AG08395 (cell line): ENCODE measurements at regions not wholly inside any gene's neighbourhood (a gene's known extent, or its start where the extent isn't known, plus 50 kb on each side); places are given as distances from the start of the nearest gene placed in this dataset.

ENCODE experiments used
- DNase-seq: peaks from one replicate; pipeline ENCODE4 v3.0.0; 2012; ENCODE audit warnings: mixed read lengths, low spot score

DNA sequence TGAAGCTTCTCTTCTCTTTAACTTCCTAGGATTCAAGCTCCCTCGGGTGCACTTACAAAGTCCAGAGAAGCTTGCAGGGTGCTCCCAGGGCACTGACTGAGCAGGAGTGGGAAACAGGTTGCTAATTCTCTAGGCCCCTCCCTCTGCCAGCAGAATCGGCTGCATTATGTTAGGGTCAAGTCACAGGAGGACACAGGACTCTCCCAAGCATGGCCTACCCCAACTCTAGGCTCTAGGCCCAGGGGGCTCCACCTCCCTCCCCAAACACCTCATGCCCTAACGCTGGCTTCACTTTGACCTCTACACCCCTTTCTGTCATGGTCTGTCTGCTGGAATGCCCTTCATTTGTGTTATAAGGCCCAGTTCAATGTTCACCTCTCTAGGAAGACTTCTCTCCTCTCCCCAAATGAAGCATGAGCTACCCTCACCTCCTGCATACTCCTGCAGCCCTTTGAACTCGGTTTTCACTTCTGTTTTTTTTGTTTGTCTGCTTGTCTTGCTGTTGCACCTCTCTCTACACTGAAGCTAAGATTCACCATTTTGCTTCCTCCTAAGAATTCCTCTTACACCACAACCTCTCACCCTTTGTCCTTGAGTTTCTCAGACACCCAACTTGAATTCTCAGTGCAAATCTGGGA is 521.8 kb upstream of the ID2 start:
- no peak for DNase-seq

DNA sequence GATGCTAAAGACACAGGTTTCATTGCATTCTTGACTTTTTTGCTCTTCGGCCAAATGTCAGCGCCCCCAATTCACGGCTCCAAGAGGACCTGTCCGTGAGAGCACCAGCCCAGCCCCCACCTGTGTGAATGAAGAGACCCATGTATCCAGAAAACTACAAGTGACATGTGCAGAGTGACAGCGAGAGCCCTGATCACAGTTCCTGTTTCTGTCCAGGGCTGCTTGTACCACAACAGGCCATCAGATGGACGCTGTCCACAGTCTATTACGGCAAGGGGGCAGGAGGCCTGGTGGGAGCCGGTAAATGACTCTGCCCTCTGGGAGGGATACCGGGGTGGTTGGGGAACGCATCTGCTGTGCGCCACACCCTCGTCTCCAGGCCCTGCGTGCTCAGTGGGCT is 520.9 kb upstream of the ID2 start:
- DNase-seq = no peak

GRCh38 chr2:8162552-8162951 is 519.3 kb upstream of the ID2 start:
- DNase-seq = no peak

DNA sequence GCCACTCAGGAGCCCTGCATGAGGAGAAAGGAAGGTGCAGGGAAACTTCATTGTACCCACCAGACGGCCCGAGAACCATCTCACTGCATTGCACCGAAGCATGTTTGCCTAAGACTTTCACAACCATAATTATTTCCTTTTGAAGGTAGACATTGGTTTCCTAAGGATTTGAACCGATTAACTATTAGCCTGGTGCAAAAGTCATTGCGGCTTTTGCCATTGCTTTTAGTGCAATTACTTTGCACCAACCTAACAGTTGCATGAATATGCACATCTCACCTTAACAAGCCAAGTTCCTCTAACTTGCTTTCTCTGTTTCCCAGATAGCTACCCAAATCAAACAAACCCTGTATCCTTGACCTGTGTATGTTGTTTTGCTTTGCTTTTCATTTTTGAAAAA is 516.3 kb upstream of the ID2 start:
- DNase-seq = no peak

- DNase-seq = no peak
These were observed 513.7 kb upstream of the ID2 start for GRCh38 chr2:8168022-8168717.

- no peak for DNase-seq
These were observed 512.9 kb upstream of the ID2 start for GRCh38 chr2:8168876-8169424.

GRCh38 chr2:8169443-8169842 is 512.4 kb upstream of the ID2 start:
- peak; percentile 66 for DNase-seq

GRCh38 chr2:8170552-8171327 is 511.1 kb upstream of the ID2 start:
- DNase-seq = no peak

DNA sequence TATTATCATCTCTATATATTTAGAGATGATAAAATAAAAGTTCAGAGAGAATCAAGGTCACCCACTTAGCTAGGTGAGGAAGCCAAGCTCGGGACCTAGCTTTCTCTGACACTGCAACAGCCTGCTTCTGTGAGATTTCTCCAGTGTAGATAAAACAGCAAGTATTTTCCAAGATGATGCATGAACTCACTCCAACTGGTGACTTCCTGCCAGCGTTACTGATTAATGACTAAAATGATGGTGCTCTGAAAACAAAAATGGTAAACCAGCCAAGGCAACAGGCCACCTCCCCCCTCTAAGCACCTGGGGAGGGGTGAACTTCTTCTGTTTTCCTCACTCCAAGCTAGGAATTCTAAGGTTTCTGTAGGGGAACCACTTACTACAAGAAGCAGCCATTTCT is 510.2 kb upstream of the ID2 start:
- no peak for DNase-seq

DNA sequence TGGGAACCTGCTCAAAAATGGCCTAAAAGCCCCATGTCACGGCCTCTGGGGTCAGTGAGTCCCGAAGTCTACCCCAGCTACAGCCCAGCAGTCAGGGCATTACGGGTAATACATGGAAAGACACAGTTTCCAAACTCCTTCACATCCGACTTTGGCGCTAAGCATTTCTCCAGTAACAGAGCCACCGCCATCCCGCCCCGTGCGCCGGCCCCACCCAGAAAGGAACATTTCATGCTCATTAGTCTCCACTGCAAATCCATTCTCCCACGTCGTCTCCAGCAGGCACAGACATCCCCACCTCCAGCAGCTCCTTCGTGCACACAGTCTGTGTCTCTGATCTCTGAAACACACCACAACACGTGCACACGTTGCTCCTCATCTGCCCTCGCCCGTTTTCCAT is 509.2 kb upstream of the ID2 start:
- no peak for DNase-seq

DNA sequence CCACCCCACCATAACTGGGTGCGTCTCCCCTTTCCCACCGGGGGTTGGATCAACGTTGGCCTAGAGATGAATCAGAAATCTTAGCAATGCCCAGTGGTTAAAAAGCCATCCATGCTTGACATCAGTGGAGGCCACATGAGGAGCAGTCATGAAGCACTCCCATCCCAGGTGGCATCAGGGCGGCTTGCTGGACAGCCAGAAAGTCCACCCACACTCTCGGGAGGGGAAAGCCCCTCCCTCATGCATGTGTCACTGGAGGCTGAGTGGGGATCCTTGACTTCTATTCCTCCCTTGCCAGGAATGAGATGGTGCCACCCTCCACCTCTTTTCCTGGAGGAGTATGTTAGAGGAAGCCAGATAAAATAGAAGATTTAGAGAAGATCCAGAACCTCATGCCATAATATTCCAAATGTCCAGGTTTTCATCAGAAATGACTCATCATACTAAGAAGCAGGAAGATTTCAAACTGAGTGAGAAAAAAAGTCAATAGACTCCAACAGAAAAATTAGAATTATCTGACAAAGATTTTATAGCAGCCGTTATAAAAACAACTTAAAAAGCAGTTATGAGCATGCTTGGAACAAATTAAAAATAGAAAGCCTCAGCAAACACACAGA is 507.1 kb upstream of the ID2 start:
- DNase-seq = no peak

DNA sequence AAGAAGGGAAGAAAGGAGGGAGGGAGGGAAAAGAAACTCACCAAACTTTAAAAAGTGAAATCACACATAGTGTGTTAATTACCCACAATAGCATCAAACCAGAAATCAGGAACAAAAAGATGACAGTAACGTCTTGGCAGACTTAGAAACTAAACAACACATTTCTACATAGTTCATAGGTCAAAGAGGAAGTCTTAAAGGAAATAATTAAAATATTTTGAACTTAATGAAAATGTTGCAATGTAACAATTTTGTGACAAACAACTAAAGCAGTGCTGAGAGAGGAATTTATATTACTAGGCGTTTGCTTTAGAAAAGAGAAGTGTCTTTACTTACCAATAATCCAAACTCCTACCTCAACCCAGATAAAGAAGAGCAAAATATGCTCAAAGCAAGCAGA is 505.0 kb upstream of the ID2 start:
- DNase-seq = no peak

DNA sequence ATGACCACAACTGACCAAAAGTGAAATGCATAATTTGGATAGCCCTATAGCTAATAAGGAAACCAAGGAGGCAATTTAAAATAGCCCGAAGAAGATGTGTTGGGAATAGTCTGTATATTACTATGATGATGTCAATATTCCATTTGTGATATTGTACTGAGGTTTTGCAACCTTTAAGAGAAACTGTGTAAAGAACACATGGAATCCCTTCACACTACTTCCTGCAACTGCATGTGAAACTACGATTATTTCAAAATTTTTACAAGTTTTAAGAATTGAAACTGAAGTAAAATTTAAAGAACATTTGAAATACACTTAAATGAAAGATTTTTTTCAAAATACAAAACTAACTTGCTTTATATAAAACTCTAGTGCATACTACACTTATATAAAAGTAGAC is 504.3 kb upstream of the ID2 start:
- DNase-seq = no peak

DNA sequence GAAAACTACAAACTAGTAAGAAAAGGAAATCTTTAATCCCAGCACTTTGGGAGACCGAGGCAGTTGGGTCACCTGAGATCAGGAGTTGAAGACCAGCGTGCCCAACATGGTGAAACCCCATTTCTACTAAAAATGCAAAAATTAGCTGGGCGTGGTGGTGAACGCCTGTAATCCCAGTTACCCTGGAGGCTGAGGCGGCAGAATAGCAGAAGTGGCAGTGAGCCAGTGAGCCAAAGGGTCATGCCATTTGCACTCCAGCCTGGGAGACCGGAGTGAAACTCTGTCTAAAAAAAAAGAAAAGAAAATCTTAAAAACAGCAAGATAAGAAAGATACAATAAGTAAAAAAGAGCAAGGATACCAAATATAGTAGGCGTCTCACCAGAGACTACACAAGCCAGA is 502.9 kb upstream of the ID2 start:
- no peak for DNase-seq

- DNase-seq = no peak
These were observed 492.5 kb upstream of the ID2 start for GRCh38 chr2:8189316-8189715.

DNA sequence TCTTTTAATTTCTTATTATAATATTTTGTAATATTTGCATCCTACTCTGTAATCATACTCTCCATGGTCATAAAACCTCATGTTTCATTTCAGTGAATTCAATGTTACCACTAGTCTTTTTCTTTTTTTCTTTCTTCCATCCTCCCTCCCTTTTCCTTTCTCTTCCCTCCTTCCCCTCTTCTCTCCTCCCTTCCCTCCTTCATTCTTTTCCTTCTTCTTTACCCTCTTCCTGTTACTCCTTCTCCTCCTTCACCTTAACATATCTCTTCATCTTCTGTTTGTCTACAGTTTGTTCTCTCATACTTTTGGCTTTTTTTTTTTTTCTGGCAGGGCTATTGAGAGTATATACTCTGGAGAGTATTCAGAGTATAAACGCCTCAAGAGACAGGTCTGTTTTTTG is 491.6 kb upstream of the ID2 start:
- no peak for DNase-seq

DNA sequence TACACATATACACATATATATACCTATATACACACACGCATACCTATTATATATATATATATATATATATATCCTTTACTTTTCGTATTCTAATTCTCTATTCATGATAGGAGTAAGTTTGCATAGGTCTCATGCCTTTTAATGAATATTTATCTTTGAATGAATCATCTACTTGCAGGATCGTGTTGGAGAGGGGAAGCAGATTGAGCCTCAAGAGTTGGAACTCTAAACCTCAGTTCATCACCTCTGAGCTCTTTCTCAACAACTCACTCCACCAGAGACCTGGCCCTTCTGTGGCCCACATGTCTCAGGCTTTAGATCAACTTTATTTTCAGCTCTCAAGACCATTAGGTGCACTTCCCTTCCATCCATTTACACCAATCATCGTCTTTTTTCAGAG is 490.4 kb upstream of the ID2 start:
- no peak for DNase-seq

DNA sequence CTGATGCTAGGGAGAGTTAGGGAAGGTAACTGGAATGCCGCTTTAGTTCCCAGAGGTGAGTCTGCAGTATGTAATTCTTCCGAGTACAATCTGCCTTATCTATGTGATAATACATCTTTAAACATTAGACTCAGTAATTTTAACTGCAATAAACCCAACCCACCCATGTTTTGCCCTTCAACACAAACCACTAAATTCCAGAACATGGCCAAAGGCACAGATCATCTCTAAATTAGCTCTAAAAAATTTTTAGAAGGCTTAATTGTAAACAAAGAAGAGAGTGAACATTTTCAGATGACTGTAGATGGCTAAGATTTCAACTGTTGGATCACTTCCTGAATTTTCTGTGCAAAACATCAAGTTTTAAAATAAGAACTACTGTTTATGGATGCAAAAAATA is 488.7 kb upstream of the ID2 start:
- DNase-seq = peak; percentile 38

GRCh38 chr2:8193686-8194615 is 487.9 kb upstream of the ID2 start:
- DNase-seq = no peak

- DNase-seq = no peak
These were observed 486.1 kb upstream of the ID2 start for GRCh38 chr2:8195784-8196183.

DNA sequence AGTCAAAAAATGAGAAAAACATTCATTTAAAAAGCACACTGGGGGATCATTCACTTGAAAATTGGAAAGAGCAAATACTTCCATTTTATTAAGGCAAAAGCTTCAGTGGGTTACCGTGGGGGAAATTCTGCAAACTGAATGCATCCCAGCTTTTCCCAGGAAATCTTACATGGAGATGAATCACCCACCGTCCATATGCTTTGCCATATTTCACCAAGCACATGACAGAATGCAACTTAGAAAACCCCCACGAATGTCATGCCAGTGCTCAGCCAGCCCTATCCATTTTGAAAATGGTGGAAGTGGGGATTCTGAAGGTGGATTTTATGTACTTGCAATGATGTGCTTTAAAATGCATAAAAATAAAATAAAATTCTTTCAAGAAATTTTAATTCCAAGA is 485.5 kb upstream of the ID2 start:
- no peak for DNase-seq

- DNase-seq = peak; percentile 33
These were observed 484.8 kb upstream of the ID2 start for GRCh38 chr2:8197101-8197500.
